ENCODE measurements at regions not wholly inside any gene's neighbourhood (a gene's known extent, or its start where the extent isn't known, plus 50 kb on each side); places are given as distances from the start of the nearest gene placed in this dataset.

- no peaks in the 10 kb centered on the region for H3K9me3 Mint-ChIP-seq
- H3K27me3 Mint-ChIP-seq = no peaks in the 10 kb centered on the region
- no peaks in the 10 kb centered on the region for H3K4me1 Mint-ChIP-seq
- POLR2A ChIA-PET = no interaction called here
- H3K4me3 Mint-ChIP-seq = no peak overlapping the region
- DNase-seq (no peak), ATAC-seq (ENCODE audit: low read depth) (no peak)
- no peaks in the 10 kb centered on the region for H3K36me3 Mint-ChIP-seq (ENCODE audit: low read depth)
- no peak overlapping the region for H3K27ac Mint-ChIP-seq
- CTCF ChIA-PET = no interaction called here
- no peak for TF ChIP-seq CTCF (IDR thresholded peaks at IDR 0.05)
- intact Hi-C loops (cut with micrococcal nuclease) = no loop called here
Observed at GRCh38 chr7:41247143-41247865, 455.6 kb downstream of the INHBA start.

GRCh38 chr7:41245916-41246315 is 457.0 kb downstream of the INHBA start:
- intact Hi-C loops (cut with micrococcal nuclease) = no loop called here
- DNase-seq = no peak
- Mint-ChIP-seq H3K9me3 (no peaks in the 10 kb centered on the region), H3K4me3 (no peak overlapping the region), H3K4me1 (no peaks in the 10 kb centered on the region), H3K36me3 (ENCODE audit: low read depth) (no peaks in the 10 kb centered on the region), H3K27ac (no peak overlapping the region), H3K27me3 (no peaks in the 10 kb centered on the region)
- ChIA-PET CTCF (no interaction called here), POLR2A (no interaction called here)
- TF ChIP-seq CTCF (IDR thresholded peaks at IDR 0.05) = no peak
- no peak for ATAC-seq (ENCODE audit: low read depth)

GRCh38 chr7:41244246-41244645 is 458.6 kb downstream of the INHBA start:
- no peaks in the 10 kb centered on the region for H3K9me3 Mint-ChIP-seq
- H3K27ac Mint-ChIP-seq = no peak overlapping the region
- ChIA-PET POLR2A (no interaction called here), CTCF (no interaction called here)
- H3K4me1 Mint-ChIP-seq = no peaks in the 10 kb centered on the region
- H3K27me3 Mint-ChIP-seq = no peaks in the 10 kb centered on the region
- DNase-seq (no peak), ATAC-seq (ENCODE audit: low read depth) (no peak)
- no peak for TF ChIP-seq CTCF (IDR thresholded peaks at IDR 0.05)
- no peak overlapping the region for H3K4me3 Mint-ChIP-seq
- H3K36me3 Mint-ChIP-seq (ENCODE audit: low read depth) = no peaks in the 10 kb centered on the region
- intact Hi-C loops (cut with micrococcal nuclease) = no loop called here

- ChIA-PET POLR2A (no interaction called here), CTCF (no interaction called here)
- no peak for ATAC-seq (ENCODE audit: low read depth)
- Mint-ChIP-seq H3K36me3 (ENCODE audit: low read depth) (no peaks in the 10 kb centered on the region), H3K4me3 (no peak overlapping the region), H3K9me3 (no peaks in the 10 kb centered on the region), H3K27me3 (no peaks in the 10 kb centered on the region), H3K27ac (no peak overlapping the region), H3K4me1 (no peaks in the 10 kb centered on the region)
- TF ChIP-seq CTCF (IDR thresholded peaks at IDR 0.05) = no peak
- DNase-seq = no peak
- intact Hi-C loops (cut with micrococcal nuclease) = no loop called here
Observed at GRCh38 chr7:41241641-41242040, 461.2 kb downstream of the INHBA start.

GRCh38 chr7:41239596-41239995 is 463.3 kb downstream of the INHBA start:
- intact Hi-C loops (cut with micrococcal nuclease) = no loop called here
- Mint-ChIP-seq H3K4me1 (no peaks in the 10 kb centered on the region), H3K4me3 (no peak overlapping the region)

More at GRCh38 chr7:41239596-41239995, 463.3 kb downstream of the INHBA start:
- ChIA-PET CTCF (no interaction called here), POLR2A (no interaction called here)
- no peak for DNase-seq
- no peak for ATAC-seq (ENCODE audit: low read depth)
- Mint-ChIP-seq H3K36me3 (ENCODE audit: low read depth) (no peaks in the 10 kb centered on the region), H3K9me3 (no peaks in the 10 kb centered on the region), H3K27ac (no peak overlapping the region), H3K27me3 (no peaks in the 10 kb centered on the region)
- TF ChIP-seq CTCF (IDR thresholded peaks at IDR 0.05) = no peak
